Osteocyte (in vitro differentiated cells): ENCODE measurements at regions not wholly inside any gene's neighbourhood (a gene's known extent, or its start where the extent isn't known, plus 50 kb on each side); places are given as distances from the start of the nearest gene placed in this dataset.
"Not testable (repeated sequence)": the region's sequence is repeated elsewhere in the genome, so short reads cannot be mapped to it uniquely, and the experiment has no call there.

ENCODE experiments used
- DNase-seq: peaks from one replicate; pipeline ENCODE4 v3.0.0; 2021; ENCODE audit warnings: mixed read lengths; ENCODE audit not compliant: unreplicated experiment; ENCODE audit errors: extremely low spot score
- H3K27ac Mint-ChIP-seq: one replicate; pipeline ENCODE4 v1.8.0; 2021; ENCODE audit warnings: mild to moderate bottlenecking, mixed read lengths; ENCODE audit not compliant: unreplicated experiment
- H3K27me3 Mint-ChIP-seq: one replicate; pipeline ENCODE4 v1.8.0; 2021; ENCODE audit warnings: mixed read lengths; ENCODE audit not compliant: unreplicated experiment
- H3K36me3 Mint-ChIP-seq: one replicate; pipeline ENCODE4 v1.8.0; 2021; ENCODE audit warnings: mixed read lengths; ENCODE audit not compliant: unreplicated experiment
- H3K4me1 Mint-ChIP-seq: one replicate; pipeline ENCODE4 v1.8.0; 2021; ENCODE audit warnings: mixed read lengths; ENCODE audit not compliant: unreplicated experiment
- H3K4me3 Mint-ChIP-seq: one replicate; pipeline ENCODE4 v1.8.0; 2021; ENCODE audit warnings: mild to moderate bottlenecking, moderate library complexity, mixed read lengths; ENCODE audit not compliant: unreplicated experiment
- H3K9me3 Mint-ChIP-seq: one replicate; pipeline ENCODE4 v1.8.0; 2021; ENCODE audit warnings: mixed read lengths; ENCODE audit not compliant: unreplicated experiment
- CTCF ChIP-seq: fragments of 200-600 bp; sonication (generic); IDR thresholded peaks from 2 replicates; pipeline ENCODE4 v1.5.0; 2021; ENCODE audit warnings: antibody characterized with exemption, mild to moderate bottlenecking, moderate library complexity

- no peak overlapping the region for H3K4me3 Mint-ChIP-seq
- TF ChIP-seq CTCF: no peak
- peaks cover 3% of the 10 kb centered on the region for H3K9me3 Mint-ChIP-seq
- H3K4me1 Mint-ChIP-seq: no peaks in the 10 kb centered on the region
- H3K36me3 Mint-ChIP-seq: no peaks in the 10 kb centered on the region
- no peak for DNase-seq
- no peak overlapping the region for H3K27ac Mint-ChIP-seq
- no peaks in the 10 kb centered on the region for H3K27me3 Mint-ChIP-seq
Observed at GRCh38 chr1:194004146-194004545, 817.7 kb upstream of the B3GALT2 start.

- H3K36me3 Mint-ChIP-seq, H3K9me3 Mint-ChIP-seq, H3K27ac Mint-ChIP-seq, H3K4me1 Mint-ChIP-seq, DNase-seq, H3K4me3 Mint-ChIP-seq, H3K27me3 Mint-ChIP-seq: not testable (repeated sequence)
Observed at GRCh38 chr1:194001726-194002350, 815.4 kb upstream of the B3GALT2 start.

- Mint-ChIP-seq H3K36me3 (peaks cover 7% of the 10 kb centered on the region), H3K4me3 (no peak overlapping the region), H3K4me1 (no peaks in the 10 kb centered on the region), H3K27ac (no peak overlapping the region), H3K9me3 (peaks cover 27% of the 10 kb centered on the region), H3K27me3 (no peaks in the 10 kb centered on the region)
- no peak for TF ChIP-seq CTCF
- DNase-seq: no peak
Observed at GRCh38 chr1:193988885-193989284, 802.5 kb upstream of the B3GALT2 start.

- no peak for DNase-seq
- no peaks in the 10 kb centered on the region for H3K27me3 Mint-ChIP-seq
Observed at GRCh38 chr1:193979219-193979618, 792.8 kb upstream of the B3GALT2 start.

GRCh38 chr1:193974286-193974798 lies 787.9 kb upstream of the B3GALT2 start:
- H3K36me3 Mint-ChIP-seq: no peaks in the 10 kb centered on the region
- peaks cover 28% of the 10 kb centered on the region for H3K4me1 Mint-ChIP-seq
- H3K9me3 Mint-ChIP-seq: peaks cover 9% of the 10 kb centered on the region
- no peak overlapping the region for H3K4me3 Mint-ChIP-seq
- TF ChIP-seq CTCF: no peak
- H3K27me3 Mint-ChIP-seq: no peaks in the 10 kb centered on the region
- no peak overlapping the region for H3K27ac Mint-ChIP-seq
- no peak for DNase-seq

More at GRCh38 chr1:193979219-193979618, 792.8 kb upstream of the B3GALT2 start:
- no peak for TF ChIP-seq CTCF
- Mint-ChIP-seq H3K36me3 (no peaks in the 10 kb centered on the region), H3K9me3 (peaks cover 11% of the 10 kb centered on the region), H3K27ac (no peak overlapping the region), H3K4me3 (no peak overlapping the region), H3K4me1 (peaks cover 2% of the 10 kb centered on the region)
